ENCODE measurements at regions not wholly inside any gene's neighbourhood (a gene's known extent, or its start where the extent isn't known, plus 50 kb on each side); places are given as distances from the start of the nearest gene placed in this dataset.

GRCh38 chr7:46162609-46163008, 241.5 kb upstream of the IGFBP3 start:
- H3K9ac ChIP-seq (ENCODE audit: low read length in 3 of 3): no peak overlapping the region
- no peaks in the 10 kb centered on the region for H3K36me3 ChIP-seq (ENCODE audit: control insufficient read depth in 2 of 3, insufficient read depth in 3 of 3, low read length in 3 of 3)
- H3K27ac ChIP-seq (ENCODE audit: low read depth in 2 of 2, low read length in 2 of 2): no peak overlapping the region
- DNase-seq: no peak
- FAIRE-seq: no peak
- intact Hi-C loops (cut with DNase I): no loop called here
- no peak for TF ChIP-seq CTCF (IDR thresholded peaks at IDR 0.05; ENCODE audit: borderline replicate concordance, extremely low read depth, insufficient read depth)
- no peak overlapping the region for H3K4me3 ChIP-seq (ENCODE audit: low read length in 3 of 3)
- no peaks in the 10 kb centered on the region for H3K27me3 ChIP-seq (ENCODE audit: control insufficient read depth, insufficient read depth, low read length)
- no peaks in the 10 kb centered on the region for H3K9me3 ChIP-seq (ENCODE audit: control insufficient read depth in 2 of 3, insufficient read depth in 1 of 3, low read length in 3 of 3)
- no peaks in the 10 kb centered on the region for H3K4me1 ChIP-seq (ENCODE audit: control insufficient read depth in 2 of 3, insufficient read depth in 2 of 3, low read depth in 1 of 3, low read length in 3 of 3)

- no peaks in the 10 kb centered on the region for H3K9me3 ChIP-seq (ENCODE audit: control insufficient read depth in 2 of 3, insufficient read depth in 1 of 3, low read length in 3 of 3)
- H3K9ac ChIP-seq (ENCODE audit: low read length in 3 of 3): no peak overlapping the region
- FAIRE-seq (no peak), DNase-seq (no peak)
- intact Hi-C loops (cut with DNase I): no loop called here
- no peaks in the 10 kb centered on the region for H3K36me3 ChIP-seq (ENCODE audit: control insufficient read depth in 2 of 3, insufficient read depth in 3 of 3, low read length in 3 of 3)
- no peak overlapping the region for H3K4me3 ChIP-seq (ENCODE audit: low read length in 3 of 3)
- no peaks in the 10 kb centered on the region for H3K27me3 ChIP-seq (ENCODE audit: control insufficient read depth, insufficient read depth, low read length)
- H3K27ac ChIP-seq (ENCODE audit: low read depth in 2 of 2, low read length in 2 of 2): no peak overlapping the region
- no peaks in the 10 kb centered on the region for H3K4me1 ChIP-seq (ENCODE audit: control insufficient read depth in 2 of 3, insufficient read depth in 2 of 3, low read depth in 1 of 3, low read length in 3 of 3)
- no peak for TF ChIP-seq CTCF (IDR thresholded peaks at IDR 0.05; ENCODE audit: borderline replicate concordance, extremely low read depth, insufficient read depth)
Observed at GRCh38 chr7:46160861-46161260, 239.8 kb upstream of the IGFBP3 start.

- intact Hi-C loops (cut with DNase I): no loop called here
- no peak overlapping the region for H3K27ac ChIP-seq (ENCODE audit: low read depth in 2 of 2, low read length in 2 of 2)
- H3K9me3 ChIP-seq (ENCODE audit: control insufficient read depth in 2 of 3, insufficient read depth in 1 of 3, low read length in 3 of 3): no peaks in the 10 kb centered on the region
- no peak for TF ChIP-seq CTCF (IDR thresholded peaks at IDR 0.05; ENCODE audit: borderline replicate concordance, extremely low read depth, insufficient read depth)
- no peaks in the 10 kb centered on the region for H3K36me3 ChIP-seq (ENCODE audit: control insufficient read depth in 2 of 3, insufficient read depth in 3 of 3, low read length in 3 of 3)
- no peaks in the 10 kb centered on the region for H3K27me3 ChIP-seq (ENCODE audit: control insufficient read depth, insufficient read depth, low read length)
- H3K4me3 ChIP-seq (ENCODE audit: low read length in 3 of 3): no peak overlapping the region
- DNase-seq (no peak), FAIRE-seq (no peak)
- H3K4me1 ChIP-seq (ENCODE audit: control insufficient read depth in 2 of 3, insufficient read depth in 2 of 3, low read depth in 1 of 3, low read length in 3 of 3): peaks cover 0 to 8% (median 5%) of the 10 kb centered on the region in 3 donors
- no peak overlapping the region for H3K9ac ChIP-seq (ENCODE audit: low read length in 3 of 3)
Observed at GRCh38 chr7:46157931-46158330, 236.9 kb upstream of the IGFBP3 start.

GRCh38 chr7:46157404-46157803, 236.3 kb upstream of the IGFBP3 start:
- Histone ChIP-seq H3K27me3 (ENCODE audit: control insufficient read depth, insufficient read depth, low read length) (no peaks in the 10 kb centered on the region), H3K9me3 (ENCODE audit: control insufficient read depth in 2 of 3, insufficient read depth in 1 of 3, low read length in 3 of 3) (no peaks in the 10 kb centered on the region), H3K27ac (ENCODE audit: low read depth in 2 of 2, low read length in 2 of 2) (no peak overlapping the region), H3K4me1 (ENCODE audit: control insufficient read depth in 2 of 3, insufficient read depth in 2 of 3, low read depth in 1 of 3, low read length in 3 of 3) (peaks cover 0 to 8% (median 5%) of the 10 kb centered on the region in 3 donors), H3K36me3 (ENCODE audit: control insufficient read depth in 2 of 3, insufficient read depth in 3 of 3, low read length in 3 of 3) (no peaks in the 10 kb centered on the region), H3K9ac (ENCODE audit: low read length in 3 of 3) (no peak overlapping the region), H3K4me3 (ENCODE audit: low read length in 3 of 3) (no peak overlapping the region)
- no peak for TF ChIP-seq CTCF (IDR thresholded peaks at IDR 0.05; ENCODE audit: borderline replicate concordance, extremely low read depth, insufficient read depth)
- FAIRE-seq (no peak), DNase-seq (no peak)
- intact Hi-C loops (cut with DNase I): no loop called here
